Liver (tissue), 8 donors: ENCODE measurements at regions not wholly inside any gene's neighbourhood (a gene's known extent, or its start where the extent isn't known, plus 50 kb on each side); places are given as distances from the start of the nearest gene placed in this dataset.

Source experiments
- DNase-seq: peaks from one replicate; pipeline ENCODE4 v3.0.0-alpha.2; 2017; ENCODE audit warnings: low spot score
- H3K27ac ChIP-seq, 2 donors: one replicate each; pipeline ENCODE4 v1.7.0; 2013; ENCODE audit warnings: inconsistent platforms in 2 of 2, low read length in 2 of 2, control low read depth in 1 of 2, low read depth in 1 of 2, mild to moderate bottlenecking in 1 of 2
- H3K27me3 ChIP-seq, 4 donors: one replicate each; pipeline versions ENCODE4 v1.6.1 to v1.7.0; 2013; ENCODE audit warnings: low read length in 3 of 4, inconsistent platforms in 1 of 4, mild to moderate bottlenecking in 1 of 4, moderate library complexity in 1 of 4; ENCODE audit not compliant: control insufficient read depth in 4 of 4, insufficient read depth in 4 of 4
- H3K36me3 ChIP-seq, 4 donors: one replicate each; pipeline versions ENCODE4 v1.6.1 to v1.7.0; 2013; ENCODE audit warnings: low read length in 3 of 4, mild to moderate bottlenecking in 3 of 4, low read depth in 1 of 4, moderate library complexity in 1 of 4; ENCODE audit not compliant: control insufficient read depth in 4 of 4, insufficient read depth in 3 of 4
- H3K4me1 ChIP-seq, 4 donors: one replicate each; pipeline versions ENCODE4 v1.6.1 to v1.7.0; 2013; ENCODE audit warnings: low read length in 3 of 4, mild to moderate bottlenecking in 3 of 4, moderate library complexity in 1 of 4; ENCODE audit not compliant: control insufficient read depth in 4 of 4, insufficient read depth in 4 of 4
- H3K4me3 ChIP-seq, 3 donors: one replicate each; pipeline versions ENCODE4 v1.6.1 to v1.7.0; 2013; ENCODE audit warnings: low read length in 3 of 3, control low read depth in 1 of 3, low read depth in 1 of 3, mild to moderate bottlenecking in 1 of 3
- H3K9ac ChIP-seq, 2 donors: one replicate each; pipeline ENCODE4 v1.7.0; 2013; ENCODE audit warnings: low read length in 2 of 2, mild to moderate bottlenecking in 2 of 2, moderate library complexity in 2 of 2, control low read depth in 1 of 2, low read depth in 1 of 2
- H3K9me3 ChIP-seq, 4 donors: one replicate each; pipeline versions ENCODE4 v1.6.1 to v1.7.0; 2013; ENCODE audit warnings: low read length in 3 of 4; ENCODE audit not compliant: control insufficient read depth in 4 of 4
- ATF3 ChIP-seq: IDR thresholded peaks from 2 replicates; pipeline ENCODE4 v1.6.1; 2016; ENCODE audit warnings: antibody characterized with exemption
- CTCF ChIP-seq: fragments of 150-350 bp; IDR thresholded peaks from 2 replicates; pipeline ENCODE4 v1.5.1; 2017; ENCODE audit warnings: improper control_type of control experiment, low read depth, low read length; ENCODE audit not compliant: missing input control
- EGR1 ChIP-seq, 2 donors: IDR thresholded peaks; 2 replicates each; pipeline ENCODE4 v1.6.1; 2016 to 2018; ENCODE audit warnings: antibody characterized with exemption in 2 of 2, low read depth in 2 of 2
- FOXA1 ChIP-seq: IDR thresholded peaks from 2 replicates; pipeline ENCODE4 v1.6.1; 2016; ENCODE audit warnings: antibody characterized with exemption
- FOXA2 ChIP-seq: IDR thresholded peaks from 2 replicates; pipeline ENCODE4 v1.6.1; 2016; ENCODE audit warnings: antibody characterized with exemption
- GABPA ChIP-seq, 2 donors: IDR thresholded peaks in 1 of 2; conservative IDR thresholded peaks in 1 of 2; 2 replicates each; pipeline ENCODE4 v1.6.1; 2016; ENCODE audit warnings: antibody characterized with exemption in 2 of 2, mild to moderate bottlenecking in 1 of 2, moderate library complexity in 1 of 2
- HNF4A ChIP-seq, 2 donors: conservative IDR thresholded peaks; 2 replicates each; pipeline ENCODE4 v1.6.1; 2016; ENCODE audit warnings: antibody characterized with exemption in 2 of 2, mild to moderate bottlenecking in 2 of 2
- HNF4G ChIP-seq: IDR thresholded peaks from 2 replicates; pipeline ENCODE4 v1.6.1; 2016; ENCODE audit warnings: antibody characterized with exemption
- JUND ChIP-seq, 2 donors: IDR thresholded peaks; 2 replicates each; pipeline ENCODE4 v1.6.1; 2016; ENCODE audit warnings: antibody characterized with exemption in 2 of 2
- MAX ChIP-seq: IDR thresholded peaks from 2 replicates; pipeline ENCODE4 v1.6.1; 2016; ENCODE audit warnings: antibody characterized with exemption
- RAD21 ChIP-seq, 2 donors: IDR thresholded peaks; 2 replicates each; pipeline ENCODE4 v1.6.1; 2016; ENCODE audit warnings: antibody characterized with exemption in 2 of 2, mild to moderate bottlenecking in 2 of 2
- TAF1 ChIP-seq: conservative IDR thresholded peaks from 2 replicates; pipeline ENCODE4 v1.6.1; 2016; ENCODE audit warnings: antibody characterized with exemption, mild to moderate bottlenecking
- YY1 ChIP-seq: IDR thresholded peaks from 2 replicates; pipeline ENCODE4 v1.6.1; 2016; ENCODE audit warnings: antibody characterized with exemption, mild to moderate bottlenecking
- WGBS: extraction: QIAGEN DNeasy Blood & Tissue Kit; methylation state at CpG from one replicate; pipeline ENCODE4 v1.1.7; 2013; 5-methylcytosine and 5-hydroxymethylcytosine counted together
- TF ChIP-seq, protein P1 (sequence below): IDR thresholded peaks from 2 replicates; pipeline ENCODE4 v1.6.1; 2016; ENCODE audit warnings: antibody characterized with exemption, mild to moderate bottlenecking
- TF ChIP-seq, protein P2 (sequence below): IDR thresholded peaks from 2 replicates; pipeline ENCODE4 v1.6.1; 2016; ENCODE audit warnings: antibody characterized with exemption
- donor health status: healthy.
- donor health status: healthy.
- donor health status: healthy.
- donor health status: healthy.
- donor health status: healthy.

DNA sequence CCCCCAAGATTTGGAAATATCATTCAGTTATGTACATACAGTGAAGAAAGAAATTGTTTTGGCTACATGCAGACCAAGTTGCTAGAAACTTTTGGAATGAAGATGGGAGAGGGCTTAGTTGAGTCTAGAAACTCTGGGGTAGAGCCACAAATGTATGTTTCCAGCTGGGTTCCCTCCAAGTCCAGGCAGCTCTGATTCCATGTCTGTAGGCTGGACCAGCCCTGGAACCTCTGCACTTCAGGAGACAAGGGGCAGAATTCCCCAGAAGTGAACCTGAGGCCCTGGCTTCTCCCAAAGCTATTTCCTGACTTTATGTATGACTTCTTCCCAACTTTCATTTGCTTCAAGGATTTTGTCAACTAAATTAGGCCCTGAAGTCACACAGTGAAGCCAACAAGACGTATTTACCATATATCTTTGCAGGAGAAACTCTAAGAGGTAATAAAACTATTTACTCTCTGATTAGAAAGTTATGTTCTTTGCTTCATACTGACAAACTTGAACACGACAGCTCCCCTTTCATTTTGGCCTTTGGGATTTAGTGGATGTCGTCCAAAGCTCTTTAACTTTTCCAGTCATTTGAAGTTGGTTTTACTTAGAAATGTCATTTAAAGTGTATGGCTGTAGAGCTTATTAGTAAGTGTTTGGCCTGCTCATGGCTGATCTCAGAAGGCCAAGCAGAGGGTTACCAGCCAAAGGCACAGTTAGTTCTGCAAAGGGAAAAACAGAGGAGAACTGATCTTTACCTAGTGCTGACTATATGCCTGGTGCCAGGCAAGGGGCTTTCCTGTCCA lies 152.0 kb upstream of the SLC28A3 start:
- Histone ChIP-seq H3K9ac (no peak overlapping the region), H3K36me3 (no peaks in the 10 kb centered on the region), H3K4me3 (no peak overlapping the region), H3K27ac (no peak overlapping the region), H3K27me3 (no peaks in the 10 kb centered on the region), H3K9me3 (no peaks in the 10 kb centered on the region), H3K4me1 (no peaks in the 10 kb centered on the region)
- 84% methylated on average over 3 of the region's 3 CpGs for WGBS
- no peak for DNase-seq
- TF ChIP-seq, protein P1, sequence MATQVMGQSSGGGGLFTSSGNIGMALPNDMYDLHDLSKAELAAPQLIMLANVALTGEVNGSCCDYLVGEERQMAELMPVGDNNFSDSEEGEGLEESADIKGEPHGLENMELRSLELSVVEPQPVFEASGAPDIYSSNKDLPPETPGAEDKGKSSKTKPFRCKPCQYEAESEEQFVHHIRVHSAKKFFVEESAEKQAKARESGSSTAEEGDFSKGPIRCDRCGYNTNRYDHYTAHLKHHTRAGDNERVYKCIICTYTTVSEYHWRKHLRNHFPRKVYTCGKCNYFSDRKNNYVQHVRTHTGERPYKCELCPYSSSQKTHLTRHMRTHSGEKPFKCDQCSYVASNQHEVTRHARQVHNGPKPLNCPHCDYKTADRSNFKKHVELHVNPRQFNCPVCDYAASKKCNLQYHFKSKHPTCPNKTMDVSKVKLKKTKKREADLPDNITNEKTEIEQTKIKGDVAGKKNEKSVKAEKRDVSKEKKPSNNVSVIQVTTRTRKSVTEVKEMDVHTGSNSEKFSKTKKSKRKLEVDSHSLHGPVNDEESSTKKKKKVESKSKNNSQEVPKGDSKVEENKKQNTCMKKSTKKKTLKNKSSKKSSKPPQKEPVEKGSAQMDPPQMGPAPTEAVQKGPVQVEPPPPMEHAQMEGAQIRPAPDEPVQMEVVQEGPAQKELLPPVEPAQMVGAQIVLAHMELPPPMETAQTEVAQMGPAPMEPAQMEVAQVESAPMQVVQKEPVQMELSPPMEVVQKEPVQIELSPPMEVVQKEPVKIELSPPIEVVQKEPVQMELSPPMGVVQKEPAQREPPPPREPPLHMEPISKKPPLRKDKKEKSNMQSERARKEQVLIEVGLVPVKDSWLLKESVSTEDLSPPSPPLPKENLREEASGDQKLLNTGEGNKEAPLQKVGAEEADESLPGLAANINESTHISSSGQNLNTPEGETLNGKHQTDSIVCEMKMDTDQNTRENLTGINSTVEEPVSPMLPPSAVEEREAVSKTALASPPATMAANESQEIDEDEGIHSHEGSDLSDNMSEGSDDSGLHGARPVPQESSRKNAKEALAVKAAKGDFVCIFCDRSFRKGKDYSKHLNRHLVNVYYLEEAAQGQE = no peak
- TF ChIP-seq MAX = no peak
- TF ChIP-seq YY1 = no peak
- TF ChIP-seq HNF4G = no peak
- TF ChIP-seq ATF3 = no peak
- no peak for TF ChIP-seq TAF1
- TF ChIP-seq CTCF = no peak
- TF ChIP-seq HNF4A (conservative IDR thresholded peaks at IDR 0.05) = no peak
- TF ChIP-seq JUND (IDR thresholded peaks at IDR 0.05) = no peak
- no peak for TF ChIP-seq RAD21 (IDR thresholded peaks at IDR 0.05)
- no peak for TF ChIP-seq EGR1 (IDR thresholded peaks at IDR 0.05; ENCODE audit: low read depth in 2 of 2)

DNA sequence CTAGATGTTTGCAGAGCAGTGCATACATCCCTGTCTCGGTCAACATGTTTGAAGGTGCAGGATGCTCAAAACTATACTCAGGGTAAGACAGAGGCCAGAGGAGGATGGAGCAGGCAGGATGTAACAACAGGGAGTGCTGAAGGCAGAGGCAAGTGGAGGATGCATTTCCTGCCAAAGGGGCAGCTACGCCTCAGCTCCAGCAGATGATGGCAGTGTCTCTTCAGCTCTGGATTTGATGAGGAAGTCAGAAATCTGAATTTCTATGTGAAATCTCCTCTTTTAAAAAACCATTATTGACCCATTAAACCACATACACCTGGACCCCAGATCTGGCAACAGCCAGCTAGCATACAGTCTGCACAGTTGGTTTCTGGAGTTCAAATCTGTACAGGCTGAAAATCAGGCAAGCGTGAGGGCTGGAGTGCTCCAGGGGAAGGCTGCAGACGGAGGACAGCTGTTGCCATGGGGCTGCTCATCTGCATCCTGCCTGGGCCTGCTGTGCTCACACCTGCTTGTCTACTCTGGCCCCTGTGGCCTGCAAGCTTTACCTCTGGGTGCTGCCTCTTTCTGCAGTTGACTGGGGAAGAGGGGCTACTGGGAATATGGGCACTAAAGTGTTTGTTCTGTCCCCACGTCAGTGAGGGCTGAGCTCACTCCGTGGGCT lies 152.9 kb upstream of the SLC28A3 start:
- H3K4me3 ChIP-seq = no peak overlapping the region
- 80% methylated on average over 6 of the region's 6 CpGs for WGBS
- no peaks in the 10 kb centered on the region for H3K9me3 ChIP-seq
- no peak for DNase-seq
- peaks cover 0 to 3% (median 0%) of the 10 kb centered on the region in 4 donors for H3K27me3 ChIP-seq
- no peak overlapping the region for H3K9ac ChIP-seq
- no peaks in the 10 kb centered on the region for H3K36me3 ChIP-seq
- no peaks in the 10 kb centered on the region for H3K4me1 ChIP-seq
- H3K27ac ChIP-seq = no peak overlapping the region
- TF ChIP-seq, protein P1 = no peak
- TF ChIP-seq YY1 (no peak), RAD21 (IDR thresholded peaks at IDR 0.05) (no peak), FOXA1 (no peak), HNF4G (no peak), TAF1 (no peak), GABPA (IDR thresholded peaks at IDR 0.05 in 1 of 2, conservative IDR thresholded peaks at IDR 0.05 in 1 of 2) (no peak), EGR1 (IDR thresholded peaks at IDR 0.05; ENCODE audit: low read depth in 2 of 2) (no peak), ATF3 (no peak), MAX (no peak), FOXA2 (no peak), JUND (IDR thresholded peaks at IDR 0.05) (no peak)
- TF ChIP-seq, protein P2, sequence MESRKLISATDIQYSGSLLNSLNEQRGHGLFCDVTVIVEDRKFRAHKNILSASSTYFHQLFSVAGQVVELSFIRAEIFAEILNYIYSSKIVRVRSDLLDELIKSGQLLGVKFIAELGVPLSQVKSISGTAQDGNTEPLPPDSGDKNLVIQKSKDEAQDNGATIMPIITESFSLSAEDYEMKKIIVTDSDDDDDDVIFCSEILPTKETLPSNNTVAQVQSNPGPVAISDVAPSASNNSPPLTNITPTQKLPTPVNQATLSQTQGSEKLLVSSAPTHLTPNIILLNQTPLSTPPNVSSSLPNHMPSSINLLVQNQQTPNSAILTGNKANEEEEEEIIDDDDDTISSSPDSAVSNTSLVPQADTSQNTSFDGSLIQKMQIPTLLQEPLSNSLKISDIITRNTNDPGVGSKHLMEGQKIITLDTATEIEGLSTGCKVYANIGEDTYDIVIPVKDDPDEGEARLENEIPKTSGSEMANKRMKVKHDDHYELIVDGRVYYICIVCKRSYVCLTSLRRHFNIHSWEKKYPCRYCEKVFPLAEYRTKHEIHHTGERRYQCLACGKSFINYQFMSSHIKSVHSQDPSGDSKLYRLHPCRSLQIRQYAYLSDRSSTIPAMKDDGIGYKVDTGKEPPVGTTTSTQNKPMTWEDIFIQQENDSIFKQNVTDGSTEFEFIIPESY = no peak
